BLaER1 (cell line): ENCODE measurements at regions not wholly inside any gene's neighbourhood (a gene's known extent, or its start where the extent isn't known, plus 50 kb on each side); places are given as distances from the start of the nearest gene placed in this dataset.
"Not testable (repeated sequence)": the region's sequence is repeated elsewhere in the genome, so short reads cannot be mapped to it uniquely, and the experiment has no call there.

ENCODE experiments used
- H3K27ac ChIP-seq: shearing (Covaris generic); formaldehyde crosslinking; 2 replicates; pipeline ENCODE4 v1.8.1; 2022
- H3K27me3 ChIP-seq: shearing (Covaris generic); formaldehyde crosslinking; 2 replicates; pipeline ENCODE4 v1.8.1; 2022
- H3K36me3 ChIP-seq: shearing (Covaris generic); formaldehyde crosslinking; 2 replicates; pipeline ENCODE4 v1.8.1; 2022
- H3K4me1 ChIP-seq: shearing (Covaris generic); formaldehyde crosslinking; 2 replicates; pipeline ENCODE4 v1.8.1; 2022
- H3K4me2 ChIP-seq: shearing (Covaris generic); formaldehyde crosslinking; 2 replicates; pipeline ENCODE4 v1.8.1; 2022
- H3K4me3 ChIP-seq: shearing (Covaris generic); formaldehyde crosslinking; 2 replicates; pipeline ENCODE4 v1.8.1; 2022
- H3K9ac ChIP-seq: shearing (Covaris generic); formaldehyde crosslinking; 2 replicates; pipeline ENCODE4 v1.8.1; 2022
- H3K9me3 ChIP-seq: shearing (Covaris generic); formaldehyde crosslinking; 2 replicates; pipeline ENCODE4 v1.8.1; 2022
- H4K20me1 ChIP-seq: shearing (Covaris generic); formaldehyde crosslinking; 2 replicates; pipeline ENCODE4 v1.8.1; 2022
- Cebpa-rat ChIP-seq: shearing (Covaris generic); IDR thresholded peaks from 2 replicates; pipeline ENCODE4 v1.8.1; 2022

DNA sequence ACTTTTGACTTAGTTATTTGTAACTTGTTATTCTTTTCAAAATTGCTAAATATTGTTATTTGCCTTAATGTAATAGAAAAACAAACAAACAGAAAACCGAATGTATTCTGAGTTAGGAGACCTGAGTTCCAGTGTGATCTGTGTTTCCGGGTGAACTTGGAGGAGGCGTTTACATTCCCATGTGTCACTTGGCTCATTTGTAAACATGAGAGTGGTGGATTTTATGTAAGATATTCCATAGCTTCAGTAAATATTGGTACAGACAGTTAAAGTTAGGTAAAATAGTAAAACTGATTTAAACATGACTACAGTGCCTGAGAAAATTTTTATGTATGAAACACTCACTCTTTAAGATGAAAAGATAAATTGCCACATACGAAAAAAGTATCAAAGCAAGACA, 287.3 kb upstream of the POU1F1 start:
- Histone ChIP-seq H4K20me1 (no peaks in the 10 kb centered on the region), H3K36me3 (no peaks in the 10 kb centered on the region), H3K9ac (no peak overlapping the region), H3K4me3 (no peak overlapping the region), H3K27ac (no peak overlapping the region), H3K27me3 (no peaks in the 10 kb centered on the region), H3K9me3 (no peaks in the 10 kb centered on the region), H3K4me1 (no peaks in the 10 kb centered on the region), H3K4me2 (no peak overlapping the region)
- TF ChIP-seq Cebpa-rat = no peak

DNA sequence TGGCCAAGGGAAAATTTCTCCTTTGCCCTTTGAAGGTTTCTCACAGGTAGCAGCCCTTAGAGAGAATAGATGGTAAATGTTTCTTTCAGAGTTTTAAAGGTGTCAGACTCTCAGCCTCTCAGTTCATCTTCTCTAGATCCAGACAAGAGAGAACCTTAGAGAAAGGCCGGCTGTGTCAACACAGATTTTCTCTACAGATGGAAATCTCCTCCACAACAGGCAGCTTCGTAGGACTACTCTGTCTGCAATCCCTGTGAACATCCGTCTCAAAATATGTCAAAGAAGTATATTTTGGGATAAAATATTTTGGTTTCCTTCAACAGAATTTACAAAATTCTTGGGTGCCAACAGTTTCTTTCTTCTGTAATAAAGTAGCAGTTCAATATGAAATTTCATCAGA, 282.1 kb upstream of the POU1F1 start:
- H3K4me3 ChIP-seq = no peak overlapping the region
- H3K4me1 ChIP-seq = no peaks in the 10 kb centered on the region
- TF ChIP-seq Cebpa-rat = no peak
- no peak overlapping the region for H3K9ac ChIP-seq
- no peaks in the 10 kb centered on the region for H3K36me3 ChIP-seq
- H3K4me2 ChIP-seq = no peak overlapping the region
- no peaks in the 10 kb centered on the region for H3K27me3 ChIP-seq
- H3K27ac ChIP-seq = no peak overlapping the region
- H3K9me3 ChIP-seq = no peaks in the 10 kb centered on the region
- H4K20me1 ChIP-seq = no peaks in the 10 kb centered on the region

DNA sequence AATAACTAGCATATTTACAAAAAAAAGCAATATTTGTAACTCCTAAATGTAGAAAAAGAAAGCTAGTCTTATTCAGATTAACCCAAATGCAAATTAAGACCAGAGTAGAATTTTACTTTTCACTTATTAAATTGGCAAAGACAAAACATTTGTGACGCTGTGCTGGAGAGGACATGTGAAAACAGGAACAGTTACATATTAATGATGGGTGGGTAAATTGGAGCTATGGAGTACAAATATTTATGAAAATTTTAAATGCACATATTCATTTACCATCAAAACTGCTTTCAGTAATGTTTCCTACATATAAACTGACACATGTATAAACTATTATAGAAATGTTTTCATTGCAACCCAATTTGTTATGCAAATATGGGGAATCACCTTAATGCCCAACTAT, 278.9 kb upstream of the POU1F1 start:
- Histone ChIP-seq H4K20me1 (no peaks in the 10 kb centered on the region), H3K4me1 (no peaks in the 10 kb centered on the region), H3K27ac (no peak overlapping the region), H3K4me3 (no peak overlapping the region), H3K9me3 (no peaks in the 10 kb centered on the region), H3K36me3 (no peaks in the 10 kb centered on the region), H3K9ac (no peak overlapping the region), H3K27me3 (no peaks in the 10 kb centered on the region), H3K4me2 (no peak overlapping the region)
- TF ChIP-seq Cebpa-rat = no peak

DNA sequence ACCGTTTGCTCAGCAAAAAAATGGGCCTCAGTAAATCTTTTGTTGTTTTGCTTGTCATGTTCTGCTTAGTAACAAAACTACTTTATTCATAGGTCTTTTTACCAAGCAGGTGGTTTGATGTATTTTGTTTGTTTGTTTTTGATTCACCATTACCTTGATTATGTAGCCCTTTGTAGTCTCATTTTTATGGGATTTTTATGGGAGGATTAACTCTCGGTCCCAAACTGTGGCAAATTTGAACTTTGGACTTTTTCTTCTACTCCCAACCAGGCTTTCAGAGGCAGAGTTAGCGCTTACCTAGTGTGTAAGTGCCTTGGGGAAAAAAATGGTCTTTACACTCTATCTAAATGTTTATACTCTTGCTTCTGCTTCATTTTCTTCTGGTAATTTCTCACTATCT, 276.7 kb upstream of the POU1F1 start:
- Histone ChIP-seq H3K4me3 (no peak overlapping the region), H3K4me1 (no peaks in the 10 kb centered on the region), H3K27me3 (no peaks in the 10 kb centered on the region), H3K27ac (no peak overlapping the region), H4K20me1 (no peaks in the 10 kb centered on the region), H3K4me2 (no peak overlapping the region), H3K9me3 (no peaks in the 10 kb centered on the region), H3K9ac (no peak overlapping the region), H3K36me3 (no peaks in the 10 kb centered on the region)
- TF ChIP-seq Cebpa-rat = no peak

DNA sequence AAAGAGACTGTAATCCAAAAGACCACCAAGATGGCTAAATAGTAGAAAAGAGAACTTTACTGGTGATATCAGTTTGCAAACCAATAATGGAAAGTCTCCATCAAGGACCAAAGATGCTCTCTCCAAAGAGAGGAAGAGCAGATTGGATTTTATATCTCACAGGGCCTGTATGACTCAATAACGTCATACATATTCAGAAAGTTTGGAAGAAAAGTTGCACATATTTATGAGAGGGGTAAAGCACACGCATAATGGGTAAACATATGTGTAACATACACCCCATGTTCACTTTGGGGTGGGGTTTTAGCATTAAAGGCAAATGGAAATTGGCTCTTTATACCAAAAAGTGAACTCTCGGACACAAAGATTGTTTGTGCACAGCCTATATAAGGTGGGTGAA, 274.5 kb upstream of the POU1F1 start:
- Histone ChIP-seq H3K4me2 (no peak overlapping the region), H4K20me1 (no peaks in the 10 kb centered on the region), H3K4me1 (no peaks in the 10 kb centered on the region), H3K27me3 (no peaks in the 10 kb centered on the region), H3K36me3 (no peaks in the 10 kb centered on the region), H3K27ac (no peak overlapping the region), H3K4me3 (no peak overlapping the region), H3K9ac (no peak overlapping the region), H3K9me3 (no peaks in the 10 kb centered on the region)
- no peak for TF ChIP-seq Cebpa-rat

DNA sequence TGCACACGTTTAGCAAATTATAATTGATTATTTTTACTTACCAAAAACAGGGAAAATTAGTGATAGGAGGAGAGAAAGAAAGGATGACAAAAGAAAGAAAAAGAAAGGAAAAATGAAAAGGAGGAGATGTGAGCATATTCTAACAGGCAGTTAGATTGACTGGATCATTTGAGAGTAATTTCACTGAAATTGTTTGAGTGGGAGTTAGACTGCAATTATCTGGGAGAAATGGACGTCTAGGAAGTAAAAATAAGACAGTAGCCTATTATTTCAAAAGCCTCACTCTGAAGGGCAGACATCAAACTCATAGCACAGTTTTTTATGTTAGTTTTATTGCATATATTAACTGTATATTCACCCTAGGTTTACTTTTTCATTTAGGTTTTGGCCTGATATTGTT, 272.8 kb upstream of the POU1F1 start:
- Histone ChIP-seq H3K4me2 (no peak overlapping the region), H3K36me3 (no peaks in the 10 kb centered on the region), H3K27ac (no peak overlapping the region), H3K9ac (no peak overlapping the region), H3K4me1 (no peaks in the 10 kb centered on the region), H3K27me3 (no peaks in the 10 kb centered on the region), H3K9me3 (no peaks in the 10 kb centered on the region), H3K4me3 (no peak overlapping the region), H4K20me1 (no peaks in the 10 kb centered on the region)
- TF ChIP-seq Cebpa-rat = no peak

DNA sequence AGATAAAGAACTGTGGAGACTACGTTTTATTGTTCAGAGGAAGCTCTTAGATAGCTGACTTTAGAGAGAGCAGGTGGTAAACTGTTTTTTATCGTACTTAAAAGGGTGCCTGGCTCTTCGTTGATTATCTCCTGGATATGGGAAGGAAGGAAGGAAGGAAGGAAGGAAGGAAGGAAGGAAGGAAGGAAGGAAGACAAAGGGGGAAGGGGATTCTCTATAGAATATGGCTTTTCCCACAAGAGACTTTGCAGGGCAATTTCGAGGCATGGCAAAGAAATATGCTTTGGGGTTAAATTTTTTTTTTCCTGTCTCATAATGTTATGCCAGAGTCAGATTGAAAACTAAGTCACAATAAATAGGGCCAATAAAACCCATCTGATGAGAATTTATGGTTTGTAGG, 271.9 kb upstream of the POU1F1 start:
- no peak for TF ChIP-seq Cebpa-rat
- Histone ChIP-seq H3K9ac (no peak overlapping the region), H3K27ac (no peak overlapping the region)

DNA sequence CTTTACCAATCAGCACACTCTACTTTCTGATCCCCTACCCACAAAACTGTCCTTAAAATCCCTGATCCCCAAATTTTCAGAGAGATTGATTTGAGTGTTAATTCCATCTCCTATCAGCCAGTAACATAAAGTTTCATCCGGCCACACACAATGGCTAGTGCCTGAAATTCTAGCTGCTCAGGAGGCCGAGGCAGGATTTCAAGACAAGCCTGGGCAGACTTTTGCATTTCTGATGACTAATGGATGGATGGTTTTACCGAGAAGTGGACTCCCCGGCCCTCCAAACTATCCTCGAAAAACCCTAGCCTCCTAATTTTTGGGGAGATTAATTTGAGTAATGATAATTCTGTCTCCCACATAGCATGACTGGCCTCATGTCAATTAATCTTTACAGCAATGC, 269.8 kb upstream of the POU1F1 start:
- H3K4me1 ChIP-seq = no peaks in the 10 kb centered on the region

More for the DNA sequence above, 271.9 kb upstream of the POU1F1 start:
- H3K4me3 ChIP-seq = no peak overlapping the region
- H3K9me3 ChIP-seq = no peaks in the 10 kb centered on the region
- no peaks in the 10 kb centered on the region for H3K36me3 ChIP-seq
- H3K4me1 ChIP-seq = no peaks in the 10 kb centered on the region
- no peak overlapping the region for H3K4me2 ChIP-seq
- H3K27me3 ChIP-seq = no peaks in the 10 kb centered on the region
- no peaks in the 10 kb centered on the region for H4K20me1 ChIP-seq

DNA sequence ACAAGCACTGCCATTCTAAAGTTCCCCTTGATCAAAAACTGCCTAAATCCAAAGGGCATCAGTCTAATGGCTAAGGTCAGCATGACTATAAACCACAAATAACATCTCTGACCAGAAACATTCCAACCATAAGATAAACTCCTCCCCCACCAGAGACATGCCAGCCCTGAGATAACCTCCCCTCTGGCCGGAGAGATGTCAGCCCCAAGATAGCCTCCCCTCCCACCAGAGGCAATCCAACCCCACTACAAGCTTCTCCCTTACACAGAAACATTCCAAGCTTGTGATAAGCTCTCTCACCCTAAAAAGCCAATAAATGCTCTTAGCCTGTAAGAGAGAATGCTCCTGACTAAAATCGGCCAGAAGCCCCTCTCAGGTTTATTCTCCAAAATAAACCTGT, 267.0 kb upstream of the POU1F1 start:
- H3K4me3 ChIP-seq, H3K36me3 ChIP-seq, H3K27me3 ChIP-seq, H4K20me1 ChIP-seq, H3K4me2 ChIP-seq, H3K9me3 ChIP-seq, H3K4me1 ChIP-seq, H3K27ac ChIP-seq, H3K9ac ChIP-seq: not testable (repeated sequence)

More for the DNA sequence above, 269.8 kb upstream of the POU1F1 start:
- Histone ChIP-seq H4K20me1 (no peaks in the 10 kb centered on the region), H3K4me3 (no peak overlapping the region), H3K4me2 (no peak overlapping the region), H3K27ac (no peak overlapping the region), H3K27me3 (no peaks in the 10 kb centered on the region), H3K9ac (no peak overlapping the region), H3K36me3 (no peaks in the 10 kb centered on the region), H3K9me3 (no peaks in the 10 kb centered on the region)
- TF ChIP-seq Cebpa-rat = no peak

DNA sequence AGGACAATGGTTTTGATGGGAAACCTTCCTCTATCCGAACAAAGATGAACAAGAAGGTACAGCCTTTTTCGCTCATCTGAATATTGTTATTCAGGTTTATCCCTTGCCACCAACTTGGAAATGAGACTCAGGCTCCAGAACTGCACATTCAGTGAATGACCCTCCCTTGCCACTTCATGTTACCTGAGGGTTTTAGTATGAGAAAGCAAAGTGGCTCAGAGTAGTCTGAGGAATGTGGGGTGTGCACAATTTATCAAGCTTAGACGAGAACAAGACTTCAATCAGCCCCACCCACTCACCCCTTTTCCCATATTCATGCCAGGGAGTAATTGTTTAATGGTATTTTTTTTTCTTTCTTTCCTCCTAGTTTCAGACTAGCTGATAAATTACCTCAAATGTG, 265.3 kb upstream of the POU1F1 start:
- Histone ChIP-seq H3K27ac (no peak overlapping the region), H4K20me1 (no peaks in the 10 kb centered on the region), H3K4me1 (no peaks in the 10 kb centered on the region), H3K36me3 (no peaks in the 10 kb centered on the region), H3K27me3 (no peaks in the 10 kb centered on the region), H3K9ac (no peak overlapping the region), H3K4me3 (no peak overlapping the region), H3K4me2 (no peak overlapping the region), H3K9me3 (no peaks in the 10 kb centered on the region)
- TF ChIP-seq Cebpa-rat = no peak

DNA sequence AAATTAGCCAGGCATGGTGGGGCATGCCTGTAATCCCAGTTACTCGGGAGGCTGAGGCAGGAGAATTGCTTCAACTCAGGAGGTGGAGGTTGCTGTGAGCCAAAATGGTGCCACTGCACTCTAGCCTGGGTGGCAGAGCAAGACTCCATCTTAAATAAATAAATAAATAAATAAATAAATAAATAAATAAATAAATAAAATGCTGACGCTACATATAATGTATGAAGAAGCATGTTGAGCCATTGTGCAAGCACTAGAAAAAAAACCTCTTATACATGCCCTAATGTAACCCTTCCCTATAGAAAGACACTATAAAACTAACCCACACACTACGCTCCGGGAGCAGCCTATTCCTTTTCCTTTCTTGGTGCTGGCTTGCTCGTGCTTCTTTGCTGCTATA, 262.3 kb upstream of the POU1F1 start:
- H3K36me3 ChIP-seq, H3K4me2 ChIP-seq, H3K4me1 ChIP-seq, H3K27me3 ChIP-seq, H4K20me1 ChIP-seq, H3K9me3 ChIP-seq, H3K4me3 ChIP-seq, H3K9ac ChIP-seq, H3K27ac ChIP-seq: not testable (repeated sequence)
